H1 (cell line): ENCODE measurements at regions not wholly inside any gene's neighbourhood (a gene's known extent, or its start where the extent isn't known, plus 50 kb on each side); places are given as distances from the start of the nearest gene placed in this dataset.

Experiments used
- CTCF ChIA-PET: fragments of 300-600 bp; sonication (Branson Sonifier 250); formaldehyde crosslinking; loops from one replicate; lab custom pipeline; 2021; ENCODE audit not compliant: partially characterized antibody; lab: Charles Lee
- POLR2A ChIA-PET: fragments of 300-600 bp; sonication (Branson Sonifier 250); formaldehyde crosslinking; loops from one replicate; lab custom pipeline; 2021; ENCODE audit warnings: inconsistent platforms; ENCODE audit not compliant: partially characterized antibody; lab: Charles Lee
- DNase-seq, 2 experiments: peaks; one replicate each; pipeline versions ENCODE4 v3.0.0 to v3.0.0-alpha.2; 2010 to 2022; ENCODE audit warnings: low spot score in 2 of 2, low read depth in 1 of 2, mixed read lengths in 1 of 2
- FAIRE-seq: peaks from 2 replicates; lab custom pipeline; 2011; peaks lifted over from hg19 to GRCh38; lab: Jason Lieb, UNC
- H2AFZ ChIP-seq: 2 replicates; pipeline ENCODE4 v1.8.1; 2012; ENCODE audit warnings: low read length, inconsistent platforms
- H2AK5ac ChIP-seq: 2 replicates; pipeline ENCODE4 v1.6.1; 2013; ENCODE audit warnings: low read depth, low read length
- H2BK120ac ChIP-seq: replicated peaks from 2 replicates; pipeline ENCODE3; 2013; ENCODE audit warnings: low read depth, low read length, inconsistent platforms
- H2BK12ac ChIP-seq: 2 replicates; pipeline ENCODE4 v1.6.1; 2013; ENCODE audit warnings: low read depth, low read length
- H2BK15ac ChIP-seq: 2 replicates; pipeline ENCODE4 v1.6.1; 2013; ENCODE audit warnings: low read length
- H2BK20ac ChIP-seq: 2 replicates; pipeline ENCODE4 v1.6.1; 2013; ENCODE audit warnings: low read length
- H2BK5ac ChIP-seq: 2 replicates; pipeline ENCODE4 v1.6.1; 2013; ENCODE audit warnings: low read depth, low read length
- H3K14ac ChIP-seq: 2 replicates; pipeline ENCODE4 v1.6.1; 2013; ENCODE audit warnings: inconsistent platforms; ENCODE audit not compliant: insufficient read length
- H3K18ac ChIP-seq: 2 replicates; pipeline ENCODE4 v1.6.1; 2013; ENCODE audit warnings: low read length; ENCODE audit errors: extremely low read depth
- H3K23ac ChIP-seq: 2 replicates; pipeline ENCODE4 v1.6.1; 2013; ENCODE audit warnings: inconsistent platforms; ENCODE audit not compliant: insufficient read length
- H3K23me2 ChIP-seq: 2 replicates; pipeline ENCODE4 v1.6.1; 2013; ENCODE audit warnings: low read depth, low read length
- H3K27ac ChIP-seq: 2 replicates; pipeline ENCODE4 v1.6.1; 2011; ENCODE audit warnings: low read depth, low read length, inconsistent platforms
- H3K27me3 ChIP-seq, 4 experiments: replicated peaks in 1 of 4; 1 replicate in 1 of 4; 2 replicates in 3 of 4; pipeline versions ENCODE4 v1.6.1 to v1.8.1; 2011 to 2013; ENCODE audit warnings: low read length in 3 of 4, mild to moderate bottlenecking in 3 of 4, inconsistent platforms in 2 of 4, mixed read lengths in 2 of 4, moderate library complexity in 1 of 4; ENCODE audit not compliant: control insufficient read depth in 3 of 4, insufficient read depth in 3 of 4; ENCODE audit errors: extremely low read depth in 1 of 4
- H3K36me3 ChIP-seq, 4 experiments: 2 replicates each; pipeline versions ENCODE4 v1.6.1 to v1.8.1; 2011 to 2013; ENCODE audit warnings: mild to moderate bottlenecking in 4 of 4, low read length in 3 of 4, moderate library complexity in 2 of 4, control low read depth in 1 of 4, inconsistent platforms in 1 of 4; ENCODE audit not compliant: insufficient read depth in 4 of 4, control insufficient read depth in 2 of 4
- H3K4ac ChIP-seq: replicated peaks from 2 replicates; pipeline ENCODE3; 2013; ENCODE audit warnings: low read length, low read depth, mixed read lengths, inconsistent platforms; ENCODE audit not compliant: insufficient read length
- H3K4me1 ChIP-seq, 4 experiments: replicated peaks in 1 of 4; 1 replicate in 1 of 4; 2 replicates in 3 of 4; pipeline versions ENCODE4 v1.6.1 to v1.8.1; 2011 to 2013; ENCODE audit warnings: low read length in 3 of 4, inconsistent platforms in 2 of 4, mixed read lengths in 1 of 4; ENCODE audit not compliant: insufficient read depth in 4 of 4, control insufficient read depth in 3 of 4
- H3K4me2 ChIP-seq, 2 experiments: 2 replicates each; pipeline versions ENCODE4 v1.6.1 to v1.8.1; 2011 to 2013; ENCODE audit warnings: low read depth in 2 of 2, low read length in 2 of 2, control low read depth in 1 of 2, inconsistent platforms in 1 of 2, mild to moderate bottlenecking in 1 of 2; ENCODE audit not compliant: insufficient read depth in 1 of 2
- H3K4me3 ChIP-seq, 4 experiments: fragments of 200-600, 300-600 bp in 1 of 4; sonication (generic), shearing (Covaris generic), sonication (Bioruptor Twin) in 1 of 4; 2 replicates each; pipeline versions ENCODE4 v1.5.1 to v1.8.1; 2011 to 2016; ENCODE audit warnings: low read length in 4 of 4, low read depth in 3 of 4, control low read depth in 2 of 4, inconsistent platforms in 2 of 4, mild to moderate bottlenecking in 2 of 4, mixed read lengths in 1 of 4, moderate library complexity in 1 of 4; ENCODE audit not compliant: insufficient read depth in 2 of 4; ENCODE audit errors: extremely low read depth in 1 of 4
- H3K56ac ChIP-seq: replicated peaks from 2 replicates; pipeline ENCODE3; 2013; ENCODE audit warnings: low read depth, mild to moderate bottlenecking, mixed read lengths, low read length, inconsistent platforms; ENCODE audit not compliant: insufficient read length
- H3K79me1 ChIP-seq: 2 replicates; pipeline ENCODE4 v1.6.1; 2013; ENCODE audit warnings: low read depth, low read length, control low read depth
- H3K79me2 ChIP-seq, 2 experiments: 2 replicates each; pipeline versions ENCODE4 v1.6.1 to v1.8.1; 2012 to 2013; ENCODE audit warnings: low read length in 2 of 2, mild to moderate bottlenecking in 2 of 2, inconsistent platforms in 1 of 2; ENCODE audit not compliant: insufficient read depth in 2 of 2, control insufficient read depth in 1 of 2
- H3K9ac ChIP-seq, 4 experiments: replicated peaks in 1 of 4; 1 replicate in 1 of 4; 2 replicates in 3 of 4; pipeline versions ENCODE4 v1.6.1 to v1.8.1; 2011 to 2013; ENCODE audit warnings: low read depth in 3 of 4, low read length in 3 of 4, control low read depth in 2 of 4, mild to moderate bottlenecking in 2 of 4, moderate library complexity in 2 of 4, inconsistent platforms in 1 of 4; ENCODE audit errors: extremely low read depth in 1 of 4
- H3K9me3 ChIP-seq, 2 experiments: 2 replicates each; pipeline versions ENCODE4 v1.6.1 to v1.8.1; 2012 to 2013; ENCODE audit warnings: mild to moderate bottlenecking in 2 of 2, moderate library complexity in 2 of 2, control low read depth in 1 of 2, inconsistent platforms in 1 of 2, low read depth in 1 of 2, low read length in 1 of 2, mixed read lengths in 1 of 2; ENCODE audit not compliant: insufficient read depth in 2 of 2
- H4K20me1 ChIP-seq, 2 experiments: replicated peaks in 1 of 2; 2 replicates each; pipeline versions ENCODE3 to v1.8.1; 2011 to 2013; ENCODE audit warnings: inconsistent platforms in 2 of 2, low read length in 2 of 2, mild to moderate bottlenecking in 1 of 2; ENCODE audit not compliant: insufficient read depth in 2 of 2, control insufficient read depth in 1 of 2
- H4K5ac ChIP-seq: 2 replicates; pipeline ENCODE4 v1.6.1; 2013; ENCODE audit warnings: low read length, low read depth, mixed read lengths, inconsistent platforms; ENCODE audit not compliant: insufficient read length
- H4K8ac ChIP-seq: 2 replicates; pipeline ENCODE4 v1.8.0; 2013; ENCODE audit warnings: mild to moderate bottlenecking, moderate library complexity, low read length, inconsistent platforms; ENCODE audit not compliant: insufficient read depth; ENCODE audit errors: extremely low read depth
- H4K91ac ChIP-seq: replicated peaks from 2 replicates; pipeline ENCODE3; 2013; ENCODE audit warnings: low read length, mixed read lengths, inconsistent platforms; ENCODE audit not compliant: insufficient read length
- SIN3A ChIP-seq, 2 experiments: IDR thresholded peaks in 1 of 2; conservative IDR thresholded peaks in 1 of 2; 2 replicates each; pipeline ENCODE4 v1.6.1; 2011 to 2012; ENCODE audit warnings: low read length in 2 of 2, improper control_type of control experiment in 1 of 2, low read depth in 1 of 2, mild to moderate bottlenecking in 1 of 2
- TAF1 ChIP-seq: IDR thresholded peaks from 2 replicates; pipeline ENCODE4 v1.6.1; 2011; ENCODE audit warnings: mild to moderate bottlenecking, low read depth, low read length
- WGBS, 2 experiments: shearing (Covaris generic) in 1 of 2; methylation state at CpG; one replicate each; pipeline versions ENCODE4 v1.1.6 to v1.1.7; 2013 to 2015; ENCODE audit warnings: low lambda C conversion rate in 2 of 2, mixed read lengths in 2 of 2, inconsistent platforms in 1 of 2, low coverage in 1 of 2, missing lambda C conversion rate in 1 of 2; ENCODE audit not compliant: insufficient replicate concordance in 2 of 2, insufficient coverage in 1 of 2, insufficient read length in 1 of 2; ENCODE audit errors: extremely low coverage in 1 of 2, missing lambda C conversion rate in 1 of 2; 5-methylcytosine and 5-hydroxymethylcytosine counted together
- TF ChIP-seq, protein P1 (sequence below): IDR thresholded peaks from 2 replicates; pipeline ENCODE4 v1.6.1; 2012; ENCODE audit warnings: low read length, inconsistent platforms

DNA sequence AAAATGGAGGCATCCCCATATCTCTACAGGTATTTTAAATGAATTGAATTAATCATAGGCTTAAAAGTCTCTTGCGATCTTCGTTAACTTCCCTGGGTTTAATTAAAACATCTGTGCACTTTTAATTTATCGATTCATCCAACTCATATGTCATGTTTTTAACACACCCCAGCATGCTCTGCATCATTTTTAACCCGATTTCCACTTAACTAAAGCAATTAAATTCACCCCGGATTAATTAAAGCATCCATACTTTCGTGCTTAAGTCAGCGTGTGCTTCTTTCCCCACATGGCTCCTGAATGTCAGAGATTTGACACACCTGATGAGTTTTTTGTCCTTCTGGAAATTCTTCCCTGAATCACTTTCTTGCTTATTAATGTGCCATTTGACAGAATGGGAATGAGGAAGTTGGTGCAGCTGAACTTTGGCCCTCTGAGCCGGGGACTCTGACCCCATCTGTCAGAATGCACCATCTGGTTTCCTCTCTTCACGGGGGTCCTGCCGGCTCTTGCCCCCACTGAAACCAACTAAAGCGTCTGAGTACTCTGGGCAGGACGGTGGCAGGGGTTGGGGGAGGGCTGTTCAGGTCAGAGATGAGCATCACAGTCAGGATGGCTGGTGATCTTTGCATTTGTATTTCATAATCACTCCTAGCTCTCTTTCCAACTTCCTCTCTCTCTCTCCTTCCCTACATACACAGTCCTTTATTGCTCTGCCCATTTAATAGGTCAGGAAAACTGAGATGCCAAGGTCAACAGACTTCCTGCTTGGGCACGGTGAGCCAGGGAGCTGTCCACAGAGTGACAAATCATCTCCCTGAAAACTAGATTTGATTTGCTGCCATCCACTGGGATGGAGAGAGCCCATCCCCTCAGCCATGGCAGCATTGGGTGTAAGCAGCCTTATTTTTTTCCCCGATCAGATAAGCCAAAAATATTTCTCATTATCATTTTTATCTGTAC is 180.3 kb upstream of the WWC1 start:
- 85% methylated on average over 14 of the region's 14 CpGs; no CpG with 5 or more reads in 1 of the 2 experiments for WGBS, 2 experiments
- ChIA-PET POLR2A (no interaction called here), CTCF (interaction anchor here (0.7 to 14.3 kb wide), 4 partner anchors 14 to 107 kb away, joined by 3 to 192 read pairs (median 4); no protein-coding TSS in a partner anchor)
- H3K4me3 ChIP-seq: no peak overlapping the region
- H2BK12ac ChIP-seq: no peak overlapping the region
- no peak overlapping the region for H3K9ac ChIP-seq
- no peak overlapping the region for H2AFZ ChIP-seq
- no peaks in the 10 kb centered on the region; the same call in 1 of the 2 replicates for H3K23me2 ChIP-seq
- peaks cover 0 to 7% (median 3%) of the 10 kb centered on the region in 4 experiments; a peak in 4 of 7 replicates for H3K4me1 ChIP-seq
- H2BK120ac ChIP-seq: no peak overlapping the region
- no peak overlapping the region for H3K23ac ChIP-seq
- H3K4me2 ChIP-seq: no peak overlapping the region
- DNase-seq (no peak), FAIRE-seq (no peak)
- H3K56ac ChIP-seq: no peak overlapping the region
- no peak overlapping the region for H2BK20ac ChIP-seq
- no peak overlapping the region for H2BK5ac ChIP-seq
- no peak overlapping the region for H3K4ac ChIP-seq
- no peak for TF ChIP-seq SIN3A (conservative IDR thresholded peaks at IDR 0.05 in 1 of 2, IDR thresholded peaks at IDR 0.05 in 1 of 2; ENCODE audit: low read depth in 1 of 2, low read length in 2 of 2)
- TF ChIP-seq, protein P1, sequence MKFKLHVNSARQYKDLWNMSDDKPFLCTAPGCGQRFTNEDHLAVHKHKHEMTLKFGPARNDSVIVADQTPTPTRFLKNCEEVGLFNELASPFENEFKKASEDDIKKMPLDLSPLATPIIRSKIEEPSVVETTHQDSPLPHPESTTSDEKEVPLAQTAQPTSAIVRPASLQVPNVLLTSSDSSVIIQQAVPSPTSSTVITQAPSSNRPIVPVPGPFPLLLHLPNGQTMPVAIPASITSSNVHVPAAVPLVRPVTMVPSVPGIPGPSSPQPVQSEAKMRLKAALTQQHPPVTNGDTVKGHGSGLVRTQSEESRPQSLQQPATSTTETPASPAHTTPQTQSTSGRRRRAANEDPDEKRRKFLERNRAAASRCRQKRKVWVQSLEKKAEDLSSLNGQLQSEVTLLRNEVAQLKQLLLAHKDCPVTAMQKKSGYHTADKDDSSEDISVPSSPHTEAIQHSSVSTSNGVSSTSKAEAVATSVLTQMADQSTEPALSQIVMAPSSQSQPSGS: no peak
- no peak for TF ChIP-seq TAF1
- no peak overlapping the region for H4K91ac ChIP-seq
- no peak overlapping the region for H4K5ac ChIP-seq
- no peaks in the 10 kb centered on the region for H3K27me3 ChIP-seq
- H4K8ac ChIP-seq: no peak overlapping the region
- no peak overlapping the region for H2BK15ac ChIP-seq
- H3K27ac ChIP-seq: no peak overlapping the region
- H3K14ac ChIP-seq: no peak overlapping the region
- H4K20me1 ChIP-seq: no peaks in the 10 kb centered on the region
- no peaks in the 10 kb centered on the region for H3K79me2 ChIP-seq
- no peak overlapping the region for H2AK5ac ChIP-seq
- H3K36me3 ChIP-seq: no peaks in the 10 kb centered on the region
- H3K18ac ChIP-seq: no peak overlapping the region
- H3K9me3 ChIP-seq: no peaks in the 10 kb centered on the region
- H3K79me1 ChIP-seq: no peaks in the 10 kb centered on the region
